GM12891 (cell line): ENCODE measurements at regions not wholly inside any gene's neighbourhood (a gene's known extent, or its start where the extent isn't known, plus 50 kb on each side); places are given as distances from the start of the nearest gene placed in this dataset.

Experiments
- POLR2A ChIP-seq: IDR thresholded peaks from 2 replicates; pipeline ENCODE4 v1.6.1; 2011; ENCODE audit warnings: low read depth, low read length, control low read depth
- POLR2AphosphoS5 ChIP-seq: IDR thresholded peaks from 2 replicates; pipeline ENCODE4 v1.6.1; 2011; ENCODE audit warnings: low read depth, low read length, control low read depth
- SPI1 ChIP-seq: IDR thresholded peaks from 2 replicates; pipeline ENCODE4 v1.6.1; 2011; ENCODE audit warnings: low read depth, low read length, control low read depth
- TAF1 ChIP-seq: IDR thresholded peaks from 2 replicates; pipeline ENCODE4 v1.6.1; 2011; ENCODE audit warnings: low read depth, low read length, control low read depth

DNA sequence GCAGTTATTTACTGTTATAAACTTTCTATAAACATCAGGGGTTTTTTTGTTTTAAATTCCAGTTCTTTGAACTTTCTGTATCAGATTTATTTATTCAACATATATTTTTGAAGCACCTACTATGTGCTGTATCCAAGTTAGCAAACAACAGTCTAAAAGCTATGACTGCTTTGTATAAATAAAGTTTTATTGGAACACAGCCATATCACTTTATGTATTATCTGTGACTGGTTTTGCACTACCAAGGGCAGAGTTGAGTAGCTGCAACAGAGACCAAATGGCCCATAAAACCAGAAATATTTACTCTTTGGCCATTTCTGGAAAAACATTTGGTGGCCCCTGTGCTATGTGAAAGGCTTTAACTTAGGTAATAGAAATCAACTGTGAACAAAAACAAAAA is 110.2 kb upstream of the ERCC4 start:
- no peak for TF ChIP-seq POLR2A
- no peak for TF ChIP-seq POLR2AphosphoS5
- no peak for TF ChIP-seq TAF1
- TF ChIP-seq SPI1: no peak
